Adrenal gland (tissue), 5 donors: ENCODE measurements at regions not wholly inside any gene's neighbourhood (a gene's known extent, or its start where the extent isn't known, plus 50 kb on each side); places are given as distances from the start of the nearest gene placed in this dataset.

Source experiments
- POLR2A ChIP-seq, 2 donors: fragments of 450-650 bp; IDR thresholded peaks; one replicate each; pipeline ENCODE4 v1.6.1; 2017; ENCODE audit warnings: antibody characterized with exemption in 2 of 2, mild to moderate bottlenecking in 2 of 2, moderate library complexity in 1 of 2
- TF ChIP-seq, protein P1 (sequence below), 6 experiments: fragments of 450-650 bp in 4 of 6; fragments of 200-600 bp in 2 of 6; sonication (generic) in 1 of 6; IDR thresholded peaks; 1 replicate in 5 of 6; 2 replicates in 1 of 6; pipeline versions ENCODE4 v1.5.1 to v1.8.0; 2016 to 2021; ENCODE audit warnings: antibody characterized with exemption in 6 of 6, mild to moderate bottlenecking in 2 of 6, moderate library complexity in 1 of 6
- donor health status: DM: no; HTN: no; CAD: no.

DNA sequence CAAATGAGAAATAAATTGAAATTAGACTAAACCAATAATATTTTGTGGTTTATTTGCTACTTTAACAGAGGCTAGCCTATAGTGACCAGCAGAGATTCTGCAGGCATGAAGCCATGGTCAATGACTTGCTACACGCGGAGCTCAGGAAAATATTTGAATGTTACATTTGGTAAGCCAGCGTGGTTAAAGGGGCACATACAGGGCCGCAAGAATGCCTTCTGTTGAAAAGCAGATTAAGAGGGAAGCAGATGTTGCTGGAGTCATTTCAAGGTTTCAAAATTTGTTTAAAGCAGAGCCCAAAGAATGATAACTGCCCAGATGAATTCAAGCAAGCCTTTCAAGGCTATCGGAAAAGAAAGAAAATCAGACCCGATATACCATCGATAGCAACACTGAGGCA, 294.3 kb upstream of the MAN1A1 start:
- TF ChIP-seq, protein P1, sequence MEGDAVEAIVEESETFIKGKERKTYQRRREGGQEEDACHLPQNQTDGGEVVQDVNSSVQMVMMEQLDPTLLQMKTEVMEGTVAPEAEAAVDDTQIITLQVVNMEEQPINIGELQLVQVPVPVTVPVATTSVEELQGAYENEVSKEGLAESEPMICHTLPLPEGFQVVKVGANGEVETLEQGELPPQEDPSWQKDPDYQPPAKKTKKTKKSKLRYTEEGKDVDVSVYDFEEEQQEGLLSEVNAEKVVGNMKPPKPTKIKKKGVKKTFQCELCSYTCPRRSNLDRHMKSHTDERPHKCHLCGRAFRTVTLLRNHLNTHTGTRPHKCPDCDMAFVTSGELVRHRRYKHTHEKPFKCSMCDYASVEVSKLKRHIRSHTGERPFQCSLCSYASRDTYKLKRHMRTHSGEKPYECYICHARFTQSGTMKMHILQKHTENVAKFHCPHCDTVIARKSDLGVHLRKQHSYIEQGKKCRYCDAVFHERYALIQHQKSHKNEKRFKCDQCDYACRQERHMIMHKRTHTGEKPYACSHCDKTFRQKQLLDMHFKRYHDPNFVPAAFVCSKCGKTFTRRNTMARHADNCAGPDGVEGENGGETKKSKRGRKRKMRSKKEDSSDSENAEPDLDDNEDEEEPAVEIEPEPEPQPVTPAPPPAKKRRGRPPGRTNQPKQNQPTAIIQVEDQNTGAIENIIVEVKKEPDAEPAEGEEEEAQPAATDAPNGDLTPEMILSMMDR (IDR thresholded peaks at IDR 0.05), result no peak
- no peak for TF ChIP-seq POLR2A (IDR thresholded peaks at IDR 0.05)
